ENCODE measurements at regions not wholly inside any gene's neighbourhood (a gene's known extent, or its start where the extent isn't known, plus 50 kb on each side); places are given as distances from the start of the nearest gene placed in this dataset.
"Not testable (repeated sequence)": the region's sequence is repeated elsewhere in the genome, so short reads cannot be mapped to it uniquely, and the experiment has no call there.

DNA sequence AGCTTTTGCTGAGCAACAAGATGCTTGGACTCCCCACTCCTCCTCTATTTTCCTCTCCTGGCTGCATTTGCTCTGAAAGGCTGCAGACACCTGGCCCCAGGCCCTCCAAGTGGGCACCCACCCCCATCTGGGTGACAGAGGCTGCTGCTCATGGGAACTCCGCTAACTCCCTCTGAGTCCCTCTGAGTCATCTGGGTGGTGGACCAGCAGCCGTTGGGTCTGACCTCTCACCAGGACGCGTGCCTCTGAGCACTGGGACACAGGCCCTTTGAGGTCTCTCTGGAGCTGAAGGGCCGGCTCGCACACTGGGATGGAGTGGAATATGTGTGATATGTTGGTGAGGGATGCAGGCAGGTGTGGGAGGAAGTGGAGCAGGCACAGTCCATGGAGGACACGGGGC, 82.9 kb downstream of the ARHGAP11B start:
- not testable (repeated sequence) for TF ChIP-seq CTCF (IDR thresholded peaks at IDR 0.05 in 2 of 3, conservative IDR thresholded peaks at IDR 0.05 in 1 of 3; ENCODE audit: control insufficient read depth in 2 of 3, extremely low read depth in 1 of 3, insufficient read depth in 1 of 3, low read depth in 3 of 3, low read length in 3 of 3); POLR2A (IDR thresholded peaks at IDR 0.05; ENCODE audit: low read depth, low read length)
